ENCODE measurements at regions not wholly inside any gene's neighbourhood (a gene's known extent, or its start where the extent isn't known, plus 50 kb on each side); places are given as distances from the start of the nearest gene placed in this dataset.

DNA sequence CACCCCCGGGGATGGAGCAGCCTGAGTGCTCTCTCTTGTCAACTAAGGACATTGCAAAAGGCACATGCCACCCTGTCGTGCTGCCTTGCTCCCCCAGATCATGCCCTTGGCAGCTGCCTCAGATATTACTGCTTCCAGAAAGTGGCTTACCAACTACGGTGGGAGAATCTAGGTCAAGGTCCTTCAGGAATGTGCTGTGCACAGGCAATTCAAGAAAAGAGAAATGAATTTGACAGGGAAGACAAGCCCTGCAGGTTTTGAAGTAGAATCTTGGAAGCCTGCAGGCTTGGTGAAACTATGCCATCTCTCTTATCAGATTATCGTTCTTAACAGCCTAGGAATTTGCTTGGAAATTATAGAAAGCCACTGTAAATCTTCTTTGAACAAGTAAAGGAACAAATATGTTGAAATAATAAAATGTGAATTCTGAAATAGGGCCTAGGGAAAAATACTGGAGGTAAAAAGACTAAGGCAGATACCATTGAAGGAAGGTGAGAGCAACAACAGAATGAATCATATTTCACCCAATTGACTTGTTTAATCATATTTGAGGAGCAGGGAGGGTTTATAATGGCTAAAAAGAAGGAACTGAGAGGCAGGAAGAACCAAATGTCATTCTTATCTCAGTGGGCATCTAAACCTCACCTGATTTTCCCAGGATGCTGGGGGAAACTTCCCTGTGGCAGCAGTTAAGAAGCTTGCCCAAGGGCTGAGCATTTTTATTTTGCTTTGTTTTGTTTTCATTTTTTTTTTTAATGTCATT is 94.0 kb upstream of the GLS start:
- peak; percentile 95 for ATAC-seq
- Histone ChIP-seq H3K36me3 (no peaks in the 10 kb centered on the region), H3K4me1 (peaks cover 5% of the 10 kb centered on the region), H3K9me3 (no peaks in the 10 kb centered on the region), H3K27me3 (no peaks in the 10 kb centered on the region), H3K27ac (peak overlapping the region; percentile 1), H3K4me3 (no peak overlapping the region)
- TF ChIP-seq, protein P1, sequence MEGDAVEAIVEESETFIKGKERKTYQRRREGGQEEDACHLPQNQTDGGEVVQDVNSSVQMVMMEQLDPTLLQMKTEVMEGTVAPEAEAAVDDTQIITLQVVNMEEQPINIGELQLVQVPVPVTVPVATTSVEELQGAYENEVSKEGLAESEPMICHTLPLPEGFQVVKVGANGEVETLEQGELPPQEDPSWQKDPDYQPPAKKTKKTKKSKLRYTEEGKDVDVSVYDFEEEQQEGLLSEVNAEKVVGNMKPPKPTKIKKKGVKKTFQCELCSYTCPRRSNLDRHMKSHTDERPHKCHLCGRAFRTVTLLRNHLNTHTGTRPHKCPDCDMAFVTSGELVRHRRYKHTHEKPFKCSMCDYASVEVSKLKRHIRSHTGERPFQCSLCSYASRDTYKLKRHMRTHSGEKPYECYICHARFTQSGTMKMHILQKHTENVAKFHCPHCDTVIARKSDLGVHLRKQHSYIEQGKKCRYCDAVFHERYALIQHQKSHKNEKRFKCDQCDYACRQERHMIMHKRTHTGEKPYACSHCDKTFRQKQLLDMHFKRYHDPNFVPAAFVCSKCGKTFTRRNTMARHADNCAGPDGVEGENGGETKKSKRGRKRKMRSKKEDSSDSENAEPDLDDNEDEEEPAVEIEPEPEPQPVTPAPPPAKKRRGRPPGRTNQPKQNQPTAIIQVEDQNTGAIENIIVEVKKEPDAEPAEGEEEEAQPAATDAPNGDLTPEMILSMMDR (IDR thresholded peaks at IDR 0.05): no peak
- intact Hi-C loops (cut with DNase I): no loop called here
- DNase-seq: peak; percentile 68

DNA sequence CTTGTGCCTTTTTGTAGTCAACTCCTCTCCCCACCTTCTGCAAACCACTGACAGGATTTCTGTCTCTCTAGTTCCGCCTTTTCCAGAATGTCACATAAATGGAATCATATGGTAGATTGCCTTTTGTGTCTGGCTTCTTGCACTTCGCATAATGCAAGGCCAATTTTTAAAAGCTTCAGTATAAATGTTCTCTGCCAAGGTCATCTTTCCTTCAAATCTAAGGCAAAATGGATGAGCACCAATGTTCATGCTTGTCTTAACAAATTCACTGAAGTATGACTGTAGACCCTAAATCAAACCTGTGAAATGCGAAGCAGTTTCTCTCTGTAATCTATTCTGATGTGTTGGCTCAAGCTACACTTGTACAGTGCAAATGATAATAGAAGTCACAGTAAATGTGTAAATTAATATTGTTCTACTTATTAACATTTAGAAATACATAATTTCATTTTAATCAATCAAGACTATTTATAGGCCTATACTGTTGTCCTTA is 92.8 kb upstream of the GLS start:
- no peak overlapping the region for H3K27ac ChIP-seq
- no peaks in the 10 kb centered on the region for H3K27me3 ChIP-seq
- no peaks in the 10 kb centered on the region for H3K9me3 ChIP-seq
- TF ChIP-seq, protein P1 (IDR thresholded peaks at IDR 0.05): no peak
- intact Hi-C loops (cut with DNase I): no loop called here
- H3K4me1 ChIP-seq: peaks cover 14% of the 10 kb centered on the region
- no peak overlapping the region for H3K4me3 ChIP-seq
- H3K36me3 ChIP-seq: no peaks in the 10 kb centered on the region
- DNase-seq: no peak
- ATAC-seq: no peak

DNA sequence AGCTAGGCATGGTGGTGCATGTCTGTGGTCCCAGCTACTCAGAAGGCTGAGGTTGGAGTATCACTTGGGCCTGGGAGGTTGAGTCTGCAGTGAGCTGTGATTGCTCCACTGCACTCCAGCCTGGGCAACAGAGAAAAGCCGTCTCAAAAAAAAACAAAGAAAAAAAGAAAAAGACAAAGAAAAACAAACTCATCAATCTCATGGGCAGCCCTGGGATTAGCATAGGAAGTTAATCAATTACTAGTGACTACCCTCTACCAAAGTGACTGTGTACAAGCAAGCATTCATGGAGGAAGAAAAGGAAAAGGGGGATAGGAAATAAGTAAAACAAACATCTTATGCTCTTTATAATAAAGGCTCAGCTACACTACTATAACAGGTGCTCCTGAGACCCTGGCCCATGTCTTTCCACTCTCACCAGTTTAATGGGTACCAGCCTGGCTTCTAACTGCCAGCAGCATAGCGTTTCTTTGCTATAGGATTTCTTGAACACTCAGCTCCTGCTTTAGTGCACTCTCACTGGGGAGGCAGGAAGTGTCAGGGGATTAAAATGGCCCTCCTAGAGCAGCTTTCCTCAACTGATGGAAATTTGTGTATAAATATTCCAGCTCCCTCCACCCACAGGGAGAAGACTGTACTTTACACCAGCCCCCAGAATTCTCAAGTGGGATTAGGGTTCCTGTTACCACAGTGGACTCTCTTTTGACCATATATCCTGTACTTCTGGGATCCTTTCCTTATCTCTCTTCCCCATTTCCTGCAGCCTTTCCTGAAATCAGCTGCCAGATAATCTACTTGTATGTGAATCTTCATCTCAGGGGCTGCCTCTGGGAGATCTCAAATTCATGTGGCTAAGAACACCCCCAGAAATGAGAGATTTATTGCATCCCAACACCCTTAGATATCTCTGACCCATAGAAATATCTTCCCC is 91.3 kb upstream of the GLS start:
- no peak for ATAC-seq
- no peak for DNase-seq
- Histone ChIP-seq H3K27ac (no peak overlapping the region), H3K36me3 (no peaks in the 10 kb centered on the region), H3K9me3 (no peaks in the 10 kb centered on the region), H3K4me3 (no peak overlapping the region), H3K27me3 (no peaks in the 10 kb centered on the region), H3K4me1 (peaks cover 14% of the 10 kb centered on the region)
- TF ChIP-seq, protein P1 (IDR thresholded peaks at IDR 0.05): no peak
- intact Hi-C loops (cut with DNase I): no loop called here

DNA sequence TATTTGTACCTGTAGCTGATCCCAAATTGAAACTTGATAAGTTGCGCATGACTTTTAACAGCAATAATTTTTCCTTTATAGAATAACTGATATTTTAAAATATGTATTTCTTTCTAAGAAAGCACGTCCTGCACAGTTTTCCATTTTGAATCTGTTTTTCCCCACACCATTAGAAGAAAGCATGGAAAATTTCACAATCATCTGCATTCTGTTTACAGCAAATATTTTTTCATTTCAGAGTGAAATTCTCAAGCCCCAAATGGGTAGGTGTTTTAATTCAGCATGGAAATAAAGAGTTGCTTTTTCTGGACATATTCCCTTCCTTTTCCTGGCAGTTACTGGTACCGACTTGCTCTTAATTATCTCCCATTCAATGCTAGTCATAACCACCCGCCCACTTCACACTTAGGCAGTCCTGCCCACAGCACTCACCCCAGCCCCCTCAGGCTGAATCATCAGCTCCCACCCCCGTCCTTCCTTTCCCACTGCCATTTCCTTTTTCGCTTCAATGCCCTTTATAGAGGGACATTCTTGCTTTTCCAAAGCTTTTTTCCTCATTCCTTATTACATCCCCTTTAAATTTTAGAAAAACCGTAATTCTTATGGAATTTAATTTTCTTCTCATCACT is 89.2 kb upstream of the GLS start:
- Histone ChIP-seq H3K27me3 (no peaks in the 10 kb centered on the region), H3K4me1 (peaks cover 9% of the 10 kb centered on the region), H3K27ac (peak overlapping the region; percentile 0), H3K36me3 (no peaks in the 10 kb centered on the region), H3K4me3 (no peak overlapping the region), H3K9me3 (no peaks in the 10 kb centered on the region)
- DNase-seq: no peak
- TF ChIP-seq, protein P1 (IDR thresholded peaks at IDR 0.05): no peak
- intact Hi-C loops (cut with DNase I): no loop called here
- ATAC-seq: peak; percentile 84

DNA sequence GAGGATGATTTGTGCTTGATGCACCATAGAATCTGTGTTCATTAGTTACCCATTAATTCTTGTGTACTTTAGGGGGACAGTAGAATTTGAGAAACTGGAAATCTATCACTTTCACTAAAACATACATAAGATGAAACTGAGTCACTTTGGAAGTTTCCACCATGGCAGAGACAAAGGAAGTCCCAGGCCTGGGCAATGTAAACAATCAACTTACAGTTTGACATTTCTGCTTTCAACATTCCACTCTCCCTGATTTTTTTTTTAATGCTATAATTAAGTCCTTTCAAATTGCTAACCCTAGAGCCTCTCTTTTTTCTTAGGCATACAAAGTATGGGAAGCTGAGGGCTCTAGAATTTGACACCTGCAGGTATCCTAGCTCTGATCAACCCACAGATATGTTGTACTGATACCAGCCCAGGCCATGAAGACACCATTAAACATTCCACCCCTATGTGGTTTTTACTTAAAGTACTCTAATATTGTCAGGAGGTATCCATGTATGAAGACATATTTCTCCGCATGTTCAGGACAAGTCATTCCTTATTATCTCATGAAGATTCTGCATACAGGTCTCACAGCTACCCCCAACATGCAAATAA is 88.5 kb upstream of the GLS start:
- intact Hi-C loops (cut with DNase I): no loop called here
- no peaks in the 10 kb centered on the region for H3K27me3 ChIP-seq
- no peaks in the 10 kb centered on the region for H3K36me3 ChIP-seq
- H3K4me3 ChIP-seq: no peak overlapping the region
- no peaks in the 10 kb centered on the region for H3K9me3 ChIP-seq
- peak overlapping the region; percentile 0 for H3K27ac ChIP-seq
- TF ChIP-seq, protein P1 (IDR thresholded peaks at IDR 0.05): no peak
- no peak for ATAC-seq
- no peak for DNase-seq
- H3K4me1 ChIP-seq: peaks cover 9% of the 10 kb centered on the region
